Brain microvascular endothelial cell (primary cell): ENCODE measurements at regions not wholly inside any gene's neighbourhood (a gene's known extent, or its start where the extent isn't known, plus 50 kb on each side); places are given as distances from the start of the nearest gene placed in this dataset.

Experiments
- DNase-seq: peaks from one replicate; pipeline ENCODE4 v3.0.0-alpha.2; 2020
- H3K27ac ChIP-seq: fragments of 250-450 bp; sonication (Bioruptor Pico); 2 replicates; pipeline ENCODE4 v1.5.1; 2020; ENCODE audit warnings: mild to moderate bottlenecking, moderate library complexity
- H3K27me3 ChIP-seq: fragments of 250-450 bp; sonication (Bioruptor Pico); replicated peaks from 2 replicates; pipeline ENCODE4 v1.5.1; 2020; ENCODE audit warnings: mild to moderate bottlenecking
- H3K36me3 ChIP-seq: fragments of 250-450 bp; sonication (Bioruptor Pico); replicated peaks from 2 replicates; pipeline ENCODE4 v1.5.1; 2020; ENCODE audit warnings: mild to moderate bottlenecking
- H3K4me3 ChIP-seq: 2 replicates; pipeline ENCODE4 v1.5.1; 2011; ENCODE audit warnings: low read depth, mild to moderate bottlenecking, control low read depth, low read length, moderate library complexity
- CTCF ChIP-seq: IDR thresholded peaks from 2 replicates; pipeline ENCODE4 v1.5.1; 2011; ENCODE audit warnings: low read depth, mild to moderate bottlenecking, moderate library complexity, low read length, control low read depth, inconsistent platforms; ENCODE audit errors: missing control alignments
- in situ Hi-C: cut with HindIII; loops from 2 replicates; pipeline ENCODE4 v1.10.0; 2017; ENCODE audit warnings: low sequenced_read_pairs, low pct_ligation_motif_present

- in situ Hi-C loops: no loop called here
- no peak for DNase-seq
- Histone ChIP-seq H3K27me3 (no peaks in the 10 kb centered on the region), H3K36me3 (no peaks in the 10 kb centered on the region), H3K27ac (no peak overlapping the region), H3K4me3 (no peak overlapping the region)
- no peak for TF ChIP-seq CTCF
Observed at GRCh38 chr10:88172159-88172558, 308.7 kb downstream of the PTEN start.

- no peak overlapping the region for H3K27ac ChIP-seq
- no peaks in the 10 kb centered on the region for H3K27me3 ChIP-seq
- DNase-seq: no peak
- no peak for TF ChIP-seq CTCF
- no peaks in the 10 kb centered on the region for H3K36me3 ChIP-seq
- no peak overlapping the region for H3K4me3 ChIP-seq
- in situ Hi-C loops: no loop called here
Observed at GRCh38 chr10:88174391-88174790, 311.0 kb downstream of the PTEN start.

GRCh38 chr10:88178758-88179157, 315.3 kb downstream of the PTEN start:
- Histone ChIP-seq H3K4me3 (no peak overlapping the region), H3K36me3 (no peaks in the 10 kb centered on the region), H3K27ac (no peak overlapping the region), H3K27me3 (no peaks in the 10 kb centered on the region)
- no peak for TF ChIP-seq CTCF
- no peak for DNase-seq
- in situ Hi-C loops: no loop called here

- DNase-seq: no peak
- TF ChIP-seq CTCF: no peak
- Histone ChIP-seq H3K36me3 (no peaks in the 10 kb centered on the region), H3K27ac (no peak overlapping the region), H3K27me3 (no peaks in the 10 kb centered on the region), H3K4me3 (no peak overlapping the region)
- in situ Hi-C loops: no loop called here
Observed at GRCh38 chr10:88179831-88180230, 316.4 kb downstream of the PTEN start.

GRCh38 chr10:88181902-88182600, 318.6 kb downstream of the PTEN start:
- Histone ChIP-seq H3K36me3 (no peaks in the 10 kb centered on the region), H3K27me3 (no peaks in the 10 kb centered on the region), H3K4me3 (no peak overlapping the region), H3K27ac (no peak overlapping the region)
- TF ChIP-seq CTCF: no peak
- in situ Hi-C loops: no loop called here
- no peak for DNase-seq

GRCh38 chr10:88182601-88182930, 319.1 kb downstream of the PTEN start:
- no peak for DNase-seq
- no peaks in the 10 kb centered on the region for H3K27me3 ChIP-seq
- in situ Hi-C loops: no loop called here

More at GRCh38 chr10:88182601-88182930, 319.1 kb downstream of the PTEN start:
- H3K36me3 ChIP-seq: no peaks in the 10 kb centered on the region
- no peak for TF ChIP-seq CTCF
- no peak overlapping the region for H3K27ac ChIP-seq
- H3K4me3 ChIP-seq: no peak overlapping the region
